Stimulated activated naive B cell treated with anti-CD40 and anti-IgM and Interleukin-4, amounts not matched to agents 10 μg/mL and 1 μg/mL and 100 μg/mL, for 72 hours (primary cell): ENCODE measurements at regions not wholly inside any gene's neighbourhood (a gene's known extent, or its start where the extent isn't known, plus 50 kb on each side); places are given as distances from the start of the nearest gene placed in this dataset.

Source experiments
- ATAC-seq, 2 donors: fragments of 150-1000 bp; cut with Tn5 transposase; replicated peaks; 2 replicates each; pipeline ENCODE4 v1.10.0; 2021; ENCODE audit warnings: moderate library complexity in 1 of 2
- DNase-seq: peaks from one replicate; pipeline ENCODE4 v3.0.0; 2021
- H3K27ac Mint-ChIP-seq: one replicate; pipeline ENCODE4 v1.8.0; 2022; ENCODE audit warnings: mild to moderate bottlenecking, mixed read lengths
- H3K27me3 Mint-ChIP-seq, 2 donors: one replicate each; pipeline ENCODE4 v1.8.0; 2022; ENCODE audit warnings: mixed read lengths in 2 of 2
- H3K36me3 Mint-ChIP-seq, 2 donors: one replicate each; pipeline ENCODE4 v1.8.0; 2022; ENCODE audit warnings: mixed read lengths in 2 of 2, mild to moderate bottlenecking in 1 of 2
- H3K4me1 Mint-ChIP-seq, 2 donors: one replicate each; pipeline ENCODE4 v1.8.0; 2022; ENCODE audit warnings: mixed read lengths in 2 of 2, mild to moderate bottlenecking in 1 of 2
- H3K4me3 Mint-ChIP-seq, 2 donors: one replicate each; pipeline ENCODE4 v1.8.0; 2022; ENCODE audit warnings: mild to moderate bottlenecking in 2 of 2, mixed read lengths in 2 of 2, moderate library complexity in 1 of 2
- H3K9me3 Mint-ChIP-seq, 2 donors: one replicate each; pipeline ENCODE4 v1.8.0; 2022; ENCODE audit warnings: mixed read lengths in 2 of 2, mild to moderate bottlenecking in 1 of 2

DNA sequence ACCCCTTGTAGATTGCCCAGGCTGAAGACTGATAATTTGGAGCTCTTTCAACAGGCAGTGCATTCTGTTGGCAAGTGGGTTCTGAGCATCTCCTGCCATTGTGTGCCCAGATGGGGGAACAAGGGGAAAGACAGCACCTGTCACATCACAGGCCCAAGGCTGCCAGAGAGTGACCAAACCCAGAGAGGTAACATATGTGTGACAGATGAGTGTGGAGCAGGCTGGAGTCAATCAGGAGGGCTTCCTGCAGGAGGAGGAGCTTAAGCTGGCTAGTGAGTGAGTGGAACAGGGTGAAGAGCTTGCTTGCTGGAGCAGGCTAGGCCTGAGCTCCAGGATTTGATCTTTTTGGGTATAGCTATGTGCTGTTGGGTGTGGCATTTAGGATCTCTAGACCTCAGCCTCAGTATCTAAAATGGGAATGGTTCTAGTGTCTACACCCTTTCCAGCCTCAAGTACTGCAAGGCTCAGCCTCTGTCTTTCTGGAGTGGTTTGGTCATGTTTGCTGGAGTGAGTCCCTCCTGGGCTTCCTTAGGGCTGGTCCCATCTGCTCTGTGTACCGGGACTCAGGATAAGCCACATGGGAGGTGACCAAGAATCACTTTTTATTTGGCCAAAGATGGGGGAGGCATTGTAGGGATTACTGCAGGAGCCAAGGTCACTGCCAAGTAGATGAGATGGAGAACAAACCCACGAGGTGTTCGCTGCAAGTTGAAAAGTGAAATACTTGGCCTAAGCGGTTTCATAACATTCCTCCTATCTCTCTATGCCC, 152.4 kb upstream of the TSHZ3 start:
- no peak for ATAC-seq

DNA sequence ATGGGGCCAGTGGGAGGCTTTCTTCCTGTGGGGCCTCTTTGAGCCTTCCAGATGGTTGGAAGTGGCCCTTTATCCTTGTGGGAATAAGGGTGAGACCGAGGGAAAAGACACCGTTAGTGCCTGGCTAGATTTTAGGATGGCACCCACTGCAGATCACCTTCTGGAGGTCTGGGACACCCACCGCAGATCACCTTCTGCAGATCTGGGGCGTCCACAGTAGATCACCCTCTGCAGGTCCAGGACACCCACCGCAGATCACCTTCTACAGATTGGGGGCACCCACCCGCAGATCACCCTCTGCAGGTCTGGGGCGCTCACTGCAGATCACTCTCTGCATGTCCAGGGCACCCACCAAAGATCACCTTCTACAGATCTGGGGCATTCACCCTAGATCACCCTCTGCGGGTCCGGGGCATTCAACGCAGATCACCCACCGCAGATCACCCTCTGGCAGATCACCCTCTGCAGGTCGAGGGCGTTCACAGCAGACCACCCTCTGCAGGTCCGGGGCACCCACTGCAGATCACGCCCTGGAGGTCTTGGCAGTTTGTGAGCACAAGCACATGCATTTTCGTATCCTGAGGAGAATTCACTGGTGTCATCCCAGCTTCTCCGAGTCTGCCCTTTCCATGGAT, 153.4 kb upstream of the TSHZ3 start:
- DNase-seq (no peak), ATAC-seq (no peak)
- Mint-ChIP-seq H3K27ac (no peak overlapping the region), H3K4me3 (no peak overlapping the region), H3K4me1 (no peaks in the 10 kb centered on the region), H3K36me3 (no peaks in the 10 kb centered on the region), H3K27me3 (no peaks in the 10 kb centered on the region), H3K9me3 (peaks cover 4 to 8% of the 10 kb centered on the region in 2 donors)

More for the DNA sequence above, 152.4 kb upstream of the TSHZ3 start:
- DNase-seq: no peak
- H3K9me3 Mint-ChIP-seq: peaks cover 4 to 8% of the 10 kb centered on the region in 2 donors
- no peaks in the 10 kb centered on the region for H3K4me1 Mint-ChIP-seq
- H3K4me3 Mint-ChIP-seq: no peak overlapping the region
- no peaks in the 10 kb centered on the region for H3K36me3 Mint-ChIP-seq
- no peaks in the 10 kb centered on the region for H3K27me3 Mint-ChIP-seq
- H3K27ac Mint-ChIP-seq: no peak overlapping the region

DNA sequence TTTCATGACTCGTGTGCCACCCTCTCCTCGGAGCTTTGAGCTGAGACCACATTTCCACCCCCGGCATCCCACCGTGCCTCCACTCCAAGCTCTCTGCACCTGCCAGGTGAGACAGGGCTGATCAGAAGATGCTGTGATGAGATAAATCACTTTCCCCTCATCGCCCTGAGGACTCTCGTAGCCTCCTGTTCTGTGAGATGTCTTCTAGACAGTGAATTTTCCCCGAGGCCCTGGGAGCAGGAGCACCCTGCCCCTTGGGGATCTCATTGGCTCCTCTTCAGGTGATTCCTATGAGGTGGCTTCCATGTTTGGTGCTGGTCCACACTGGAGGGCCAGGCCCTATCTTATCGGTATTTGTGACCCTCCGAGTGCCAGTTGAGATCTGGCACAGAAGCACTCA, 154.0 kb upstream of the TSHZ3 start:
- no peak overlapping the region for H3K27ac Mint-ChIP-seq
- no peaks in the 10 kb centered on the region for H3K27me3 Mint-ChIP-seq
- DNase-seq (no peak), ATAC-seq (no peak)
- no peak overlapping the region for H3K4me3 Mint-ChIP-seq
- H3K4me1 Mint-ChIP-seq: no peaks in the 10 kb centered on the region
- peaks cover 4 to 8% of the 10 kb centered on the region in 2 donors for H3K9me3 Mint-ChIP-seq
- no peaks in the 10 kb centered on the region for H3K36me3 Mint-ChIP-seq

DNA sequence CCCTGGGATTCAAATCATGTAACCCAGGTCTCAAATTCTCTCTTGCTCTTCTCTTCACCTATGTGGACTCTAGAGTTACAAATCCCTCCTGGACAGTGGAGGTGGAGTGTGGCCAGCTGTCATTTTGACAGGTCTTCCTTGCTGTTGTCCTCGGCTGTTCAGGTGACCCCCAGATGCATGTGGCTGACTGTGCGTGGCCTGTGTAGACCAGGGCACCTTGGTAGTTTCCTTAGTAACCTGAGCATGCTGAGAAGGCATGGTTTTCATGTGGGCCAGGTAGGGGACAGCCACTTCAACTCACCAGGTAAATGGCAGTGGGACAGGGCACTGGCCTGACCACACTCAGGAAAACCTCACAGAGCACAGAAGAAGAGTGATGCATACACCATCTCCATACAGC, 155.0 kb upstream of the TSHZ3 start:
- Mint-ChIP-seq H3K36me3 (no peaks in the 10 kb centered on the region), H3K27me3 (no peaks in the 10 kb centered on the region), H3K9me3 (peaks cover 8 to 12% of the 10 kb centered on the region in 2 donors), H3K27ac (no peak overlapping the region), H3K4me1 (no peaks in the 10 kb centered on the region), H3K4me3 (no peak overlapping the region)
- ATAC-seq (no peak), DNase-seq (no peak)

DNA sequence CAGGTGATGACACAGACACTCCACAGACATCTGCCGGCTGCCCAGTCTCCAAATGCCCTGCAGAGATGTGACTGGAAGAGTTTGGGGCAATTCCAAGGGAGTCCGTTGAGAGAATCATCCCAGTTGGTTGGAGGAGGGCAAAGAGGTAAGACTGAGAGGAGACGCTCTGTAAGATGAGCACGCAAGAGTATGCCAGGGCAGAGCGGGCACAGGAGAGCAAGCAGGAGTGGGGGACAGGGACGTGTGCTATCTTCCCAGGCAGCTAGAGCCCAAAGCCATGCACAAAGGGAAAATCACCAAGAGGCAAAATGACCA, 156.3 kb upstream of the TSHZ3 start:
- H3K9me3 Mint-ChIP-seq: peaks cover 9 to 13% of the 10 kb centered on the region in 2 donors
- H3K4me3 Mint-ChIP-seq: no peak overlapping the region
- DNase-seq (no peak), ATAC-seq (no peak)
- H3K4me1 Mint-ChIP-seq: no peaks in the 10 kb centered on the region
- H3K27ac Mint-ChIP-seq: no peak overlapping the region
- no peaks in the 10 kb centered on the region for H3K27me3 Mint-ChIP-seq
- no peaks in the 10 kb centered on the region for H3K36me3 Mint-ChIP-seq

DNA sequence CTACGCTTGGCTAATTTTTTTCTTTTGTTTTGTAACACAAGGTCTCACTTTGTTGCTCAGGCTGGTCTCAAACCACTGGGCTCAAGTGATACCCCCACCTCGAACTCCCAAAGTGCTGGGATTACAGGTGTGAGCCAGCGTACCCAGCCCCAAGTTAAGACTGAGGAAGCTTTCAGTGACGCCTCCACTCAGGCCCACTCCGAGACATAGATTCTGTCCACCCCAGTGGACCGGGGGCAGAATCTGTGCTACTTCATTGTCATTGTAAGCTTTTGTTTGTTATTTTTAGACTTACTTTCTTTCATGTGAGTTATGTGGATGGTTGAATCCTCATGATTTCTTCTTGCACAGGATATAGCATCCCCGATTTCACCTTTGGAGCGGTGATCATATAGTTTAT, 156.9 kb upstream of the TSHZ3 start:
- no peaks in the 10 kb centered on the region for H3K27me3 Mint-ChIP-seq
- no peaks in the 10 kb centered on the region for H3K36me3 Mint-ChIP-seq
- H3K4me1 Mint-ChIP-seq: no peaks in the 10 kb centered on the region
- DNase-seq: no peak
- no peak overlapping the region for H3K4me3 Mint-ChIP-seq
- no peak for ATAC-seq
- H3K9me3 Mint-ChIP-seq: peaks cover 9 to 13% of the 10 kb centered on the region in 2 donors
- no peak overlapping the region for H3K27ac Mint-ChIP-seq

DNA sequence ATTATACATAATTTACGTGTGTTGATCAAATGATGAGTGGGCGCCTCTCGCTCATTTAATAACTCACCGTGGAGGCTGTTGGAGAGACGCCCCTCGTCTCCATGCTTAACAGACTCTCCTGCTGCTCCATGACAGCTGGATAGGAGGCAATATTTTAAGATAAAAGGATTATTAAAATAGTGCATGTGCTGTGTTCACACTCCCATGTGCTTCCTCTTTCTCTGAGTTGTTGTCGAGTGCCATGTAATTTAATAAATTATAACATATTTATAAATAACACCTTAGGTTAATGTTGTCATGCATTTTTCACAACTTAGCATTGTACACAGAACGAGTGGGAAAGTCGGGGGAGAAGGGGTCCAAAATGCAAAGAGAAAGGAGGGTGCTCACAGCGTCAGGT, 161.4 kb upstream of the TSHZ3 start:
- no peaks in the 10 kb centered on the region for H3K27me3 Mint-ChIP-seq
- DNase-seq (no peak), ATAC-seq (no peak)
- H3K4me1 Mint-ChIP-seq: no peaks in the 10 kb centered on the region
- peaks cover 5% of the 10 kb centered on the region in 2 donors for H3K9me3 Mint-ChIP-seq
- no peak overlapping the region for H3K27ac Mint-ChIP-seq
- no peak overlapping the region for H3K4me3 Mint-ChIP-seq
- no peaks in the 10 kb centered on the region for H3K36me3 Mint-ChIP-seq

DNA sequence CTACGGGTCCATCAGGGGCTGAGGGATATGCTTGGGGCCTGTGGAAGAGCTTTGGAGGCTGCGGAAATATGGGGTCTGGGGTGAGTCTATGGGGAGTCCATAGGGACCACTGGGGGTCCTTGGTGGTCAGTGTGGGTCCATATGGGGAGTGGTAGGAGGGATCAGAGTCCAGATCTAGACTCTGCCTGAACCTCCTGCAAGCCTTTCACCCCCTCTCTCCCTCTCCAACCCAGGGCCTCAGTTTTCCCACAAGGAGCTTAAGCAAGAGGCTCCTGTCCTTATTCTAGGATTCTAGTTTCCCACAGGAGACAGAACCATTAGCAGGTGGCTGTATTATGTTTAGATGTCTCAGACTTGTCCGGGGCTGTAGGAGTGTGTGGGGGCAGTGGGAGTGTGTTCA, 161.9 kb upstream of the TSHZ3 start:
- ATAC-seq (no peak), DNase-seq (no peak)
- no peaks in the 10 kb centered on the region for H3K36me3 Mint-ChIP-seq
- no peaks in the 10 kb centered on the region for H3K27me3 Mint-ChIP-seq
- H3K27ac Mint-ChIP-seq: no peak overlapping the region
- no peak overlapping the region for H3K4me3 Mint-ChIP-seq
- H3K4me1 Mint-ChIP-seq: no peaks in the 10 kb centered on the region
- peaks cover 5 to 7% of the 10 kb centered on the region in 2 donors for H3K9me3 Mint-ChIP-seq

DNA sequence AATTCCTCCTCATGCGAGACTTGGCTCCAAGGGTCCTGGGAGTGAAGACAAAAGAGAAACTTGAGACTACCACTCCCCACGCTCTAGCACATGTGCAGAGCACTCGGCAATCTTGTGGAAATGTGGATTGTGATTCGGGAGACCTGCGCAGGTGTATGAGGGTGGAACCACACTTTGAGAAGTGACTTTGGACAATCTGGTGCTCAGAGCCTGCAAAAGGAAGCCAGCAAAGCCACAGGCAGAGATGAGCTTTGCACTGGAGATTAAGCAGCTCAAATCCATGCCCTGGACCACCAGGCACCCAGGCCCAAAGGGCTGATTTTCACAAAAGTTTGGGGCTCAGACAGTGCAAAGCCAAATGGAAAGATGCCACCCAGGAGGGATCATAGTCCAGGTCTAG, 162.5 kb upstream of the TSHZ3 start:
- Mint-ChIP-seq H3K36me3 (no peaks in the 10 kb centered on the region), H3K4me3 (no peak overlapping the region), H3K27me3 (no peaks in the 10 kb centered on the region), H3K9me3 (peaks cover 5 to 7% of the 10 kb centered on the region in 2 donors), H3K4me1 (no peaks in the 10 kb centered on the region), H3K27ac (no peak overlapping the region)
- ATAC-seq (no peak), DNase-seq (no peak)

DNA sequence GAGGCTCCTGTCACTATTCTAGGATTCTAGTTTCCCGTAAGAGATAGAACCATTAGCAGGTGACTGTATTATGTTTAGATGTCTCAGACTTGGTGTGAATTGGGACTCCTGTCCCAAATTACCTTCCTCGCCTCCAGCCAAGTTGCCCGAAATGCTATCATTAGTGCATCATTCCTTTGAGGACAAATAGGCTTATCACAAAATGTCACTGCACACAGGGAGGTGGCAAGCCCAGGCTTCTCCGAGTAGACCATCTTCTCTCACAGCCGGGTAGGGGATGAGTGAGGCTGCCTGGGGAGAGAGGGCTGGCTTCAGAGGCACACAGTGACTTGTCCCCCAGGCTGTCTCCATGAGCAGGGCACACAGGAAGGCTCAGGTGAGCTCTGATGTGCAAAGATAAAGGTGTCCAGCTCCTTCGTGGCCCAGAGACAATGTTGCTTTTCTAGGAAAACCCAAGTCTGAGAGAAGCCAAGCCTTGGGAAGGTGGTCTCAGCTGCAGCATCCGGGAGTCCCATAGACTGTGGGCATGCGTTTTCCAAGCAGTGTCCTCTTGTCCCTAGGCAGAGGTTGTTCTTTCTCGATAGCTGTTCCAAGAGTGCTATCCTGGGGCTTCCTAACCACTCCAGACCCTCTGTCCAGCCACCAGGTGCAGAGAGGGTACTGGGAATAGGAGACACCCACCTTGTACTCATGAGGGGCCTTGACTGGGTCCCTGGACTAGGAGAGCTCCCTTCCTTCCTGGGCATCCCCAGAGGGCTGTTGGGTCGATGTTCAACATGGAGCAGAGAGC, 163.1 kb upstream of the TSHZ3 start:
- no peaks in the 10 kb centered on the region for H3K4me1 Mint-ChIP-seq
- ATAC-seq (no peak), DNase-seq (no peak)
- no peak overlapping the region for H3K4me3 Mint-ChIP-seq
- peaks cover 5 to 7% of the 10 kb centered on the region in 2 donors for H3K9me3 Mint-ChIP-seq
- H3K27ac Mint-ChIP-seq: no peak overlapping the region
- H3K36me3 Mint-ChIP-seq: no peaks in the 10 kb centered on the region
- no peaks in the 10 kb centered on the region for H3K27me3 Mint-ChIP-seq

DNA sequence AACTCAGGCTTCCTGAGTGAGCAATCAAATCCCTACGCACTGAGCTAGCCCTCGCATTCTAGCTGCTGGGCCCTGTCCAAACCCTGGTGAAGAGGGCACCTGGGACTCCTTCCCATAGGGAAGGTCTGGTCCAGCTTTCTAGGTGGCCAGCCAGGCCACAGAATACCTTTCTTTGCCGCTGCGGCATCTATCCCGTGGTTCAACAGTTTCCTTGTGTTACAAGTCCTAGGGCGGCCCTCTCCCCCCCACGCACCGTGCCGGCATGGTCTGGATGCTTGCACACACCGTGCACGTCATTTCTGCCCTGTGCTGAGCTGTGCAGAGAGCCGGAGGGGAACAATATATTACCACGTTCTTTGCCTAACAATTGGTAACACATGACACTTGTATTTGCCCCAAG, 164.6 kb upstream of the TSHZ3 start:
- no peak for DNase-seq
- Mint-ChIP-seq H3K9me3 (peaks cover 4 to 8% of the 10 kb centered on the region in 2 donors), H3K27ac (no peak overlapping the region), H3K27me3 (no peaks in the 10 kb centered on the region), H3K4me3 (no peak overlapping the region), H3K4me1 (no peaks in the 10 kb centered on the region), H3K36me3 (no peaks in the 10 kb centered on the region)
- no peak for ATAC-seq

DNA sequence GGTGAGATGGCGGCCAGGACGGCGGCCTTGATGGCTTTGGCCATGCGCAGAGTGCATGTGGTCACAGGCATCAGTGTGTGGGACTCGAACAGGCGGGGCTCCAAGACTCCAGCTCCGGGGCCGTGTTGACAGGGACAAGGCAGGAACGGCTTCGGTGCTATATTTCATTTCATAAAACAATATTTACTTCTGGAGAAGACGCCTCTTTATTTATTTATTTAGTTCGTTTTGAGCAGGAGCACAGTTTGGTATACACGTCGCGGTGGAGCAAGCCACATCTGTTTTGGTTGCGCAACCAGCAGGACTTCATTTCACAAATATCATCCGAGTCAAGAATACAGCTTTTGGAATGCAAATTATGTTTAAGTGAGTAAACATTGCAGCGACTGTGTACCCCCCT, 166.7 kb upstream of the TSHZ3 start:
- no peaks in the 10 kb centered on the region for H3K36me3 Mint-ChIP-seq
- H3K9me3 Mint-ChIP-seq: peaks cover 0 to 6% of the 10 kb centered on the region in 2 donors
- no peak overlapping the region for H3K4me3 Mint-ChIP-seq
- H3K27me3 Mint-ChIP-seq: no peaks in the 10 kb centered on the region
- H3K27ac Mint-ChIP-seq: no peak overlapping the region
- no peaks in the 10 kb centered on the region for H3K4me1 Mint-ChIP-seq
- ATAC-seq (no peak), DNase-seq (no peak)

DNA sequence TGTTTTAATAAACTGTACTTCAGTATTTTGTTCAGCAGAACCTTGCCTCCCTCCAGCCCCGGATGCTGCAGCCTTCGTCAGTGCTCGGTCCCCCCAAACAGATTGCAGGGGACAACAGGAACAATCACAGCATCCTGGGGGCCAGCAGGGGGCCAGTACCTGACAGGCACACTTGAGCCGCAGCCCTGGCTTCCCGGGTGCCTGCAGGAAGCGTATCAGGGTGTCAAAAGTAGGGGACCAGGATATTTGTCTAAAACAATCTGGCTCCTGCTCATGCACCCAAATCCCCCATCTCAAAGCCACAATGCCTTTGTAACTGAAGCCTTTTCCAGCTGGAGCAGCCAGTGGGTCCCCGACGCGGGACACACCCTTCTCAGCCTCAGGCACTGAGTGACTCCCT, 167.5 kb upstream of the TSHZ3 start:
- Mint-ChIP-seq H3K9me3 (peaks cover 0 to 6% of the 10 kb centered on the region in 2 donors), H3K4me1 (no peaks in the 10 kb centered on the region), H3K4me3 (no peak overlapping the region), H3K27ac (no peak overlapping the region), H3K27me3 (no peaks in the 10 kb centered on the region), H3K36me3 (no peaks in the 10 kb centered on the region)
- no peak for DNase-seq
- ATAC-seq: no peak

DNA sequence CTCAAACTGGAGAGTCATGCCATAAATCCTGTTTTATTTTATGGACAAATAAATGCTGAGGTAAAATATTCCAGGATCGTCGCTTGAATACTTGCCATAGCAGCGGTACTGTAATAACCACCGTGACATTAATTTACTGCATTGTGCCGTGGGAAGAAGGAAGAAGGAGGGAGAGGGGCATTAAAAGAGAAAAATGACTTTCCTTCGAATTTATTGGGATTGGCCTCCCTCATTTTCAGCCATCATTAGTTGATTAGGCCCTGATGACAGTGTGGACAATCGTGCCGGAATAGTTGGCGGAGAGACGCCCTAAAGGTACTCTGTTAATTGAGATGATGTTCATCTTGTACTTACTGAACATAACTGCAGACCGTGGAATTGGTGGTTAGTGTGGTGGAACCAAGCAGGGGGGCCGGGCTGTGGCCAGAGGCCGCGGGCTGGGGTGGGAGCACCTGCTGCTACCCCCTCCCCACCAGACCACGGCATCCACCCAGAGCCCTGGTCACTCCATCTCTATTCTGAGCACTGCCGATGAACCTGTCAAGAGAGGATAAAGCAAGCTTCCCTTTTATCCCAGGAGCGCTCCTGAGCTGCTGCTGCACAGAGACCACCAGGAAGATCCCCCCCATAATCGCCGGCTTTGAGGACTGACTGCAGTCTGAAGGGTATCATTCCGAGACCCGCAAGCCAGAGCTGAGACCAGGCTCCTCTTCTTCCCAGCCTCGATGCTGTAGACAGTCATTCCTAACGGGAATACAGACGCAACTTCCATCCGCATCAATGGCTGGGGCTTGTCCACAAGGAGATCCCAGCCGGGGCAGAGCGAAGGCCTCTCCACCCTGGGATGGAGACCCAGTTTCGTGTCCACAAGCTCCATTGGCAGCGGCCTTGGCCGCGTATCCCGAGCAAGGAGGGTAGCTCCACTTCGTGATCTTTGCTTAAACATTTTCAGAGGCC, 168.3 kb upstream of the TSHZ3 start:
- Mint-ChIP-seq H3K36me3 (no peaks in the 10 kb centered on the region), H3K4me3 (no peak overlapping the region), H3K9me3 (peaks cover 0 to 6% of the 10 kb centered on the region in 2 donors), H3K4me1 (no peaks in the 10 kb centered on the region), H3K27me3 (no peaks in the 10 kb centered on the region), H3K27ac (no peak overlapping the region)
- no peak for ATAC-seq
- DNase-seq: no peak
